ENCODE measurements at regions not wholly inside any gene's neighbourhood (a gene's known extent, or its start where the extent isn't known, plus 50 kb on each side); places are given as distances from the start of the nearest gene placed in this dataset.

GRCh38 chr13:97124915-97125809, 97.0 kb upstream of the MBNL2 start:
- TF ChIP-seq TAF1 (IDR thresholded peaks at IDR 0.05; ENCODE audit: borderline replicate concordance, low read depth, low read length), result no peak
- TF ChIP-seq POLR2A (IDR thresholded peaks at IDR 0.05; ENCODE audit: low read depth, low read length), result no peak
- no peak for TF ChIP-seq POLR2AphosphoS5 (IDR thresholded peaks at IDR 0.05; ENCODE audit: low read depth, low read length)
- DNase-seq (ENCODE audit: insufficient read length) (no peak), FAIRE-seq (peak; percentile 61)

DNA sequence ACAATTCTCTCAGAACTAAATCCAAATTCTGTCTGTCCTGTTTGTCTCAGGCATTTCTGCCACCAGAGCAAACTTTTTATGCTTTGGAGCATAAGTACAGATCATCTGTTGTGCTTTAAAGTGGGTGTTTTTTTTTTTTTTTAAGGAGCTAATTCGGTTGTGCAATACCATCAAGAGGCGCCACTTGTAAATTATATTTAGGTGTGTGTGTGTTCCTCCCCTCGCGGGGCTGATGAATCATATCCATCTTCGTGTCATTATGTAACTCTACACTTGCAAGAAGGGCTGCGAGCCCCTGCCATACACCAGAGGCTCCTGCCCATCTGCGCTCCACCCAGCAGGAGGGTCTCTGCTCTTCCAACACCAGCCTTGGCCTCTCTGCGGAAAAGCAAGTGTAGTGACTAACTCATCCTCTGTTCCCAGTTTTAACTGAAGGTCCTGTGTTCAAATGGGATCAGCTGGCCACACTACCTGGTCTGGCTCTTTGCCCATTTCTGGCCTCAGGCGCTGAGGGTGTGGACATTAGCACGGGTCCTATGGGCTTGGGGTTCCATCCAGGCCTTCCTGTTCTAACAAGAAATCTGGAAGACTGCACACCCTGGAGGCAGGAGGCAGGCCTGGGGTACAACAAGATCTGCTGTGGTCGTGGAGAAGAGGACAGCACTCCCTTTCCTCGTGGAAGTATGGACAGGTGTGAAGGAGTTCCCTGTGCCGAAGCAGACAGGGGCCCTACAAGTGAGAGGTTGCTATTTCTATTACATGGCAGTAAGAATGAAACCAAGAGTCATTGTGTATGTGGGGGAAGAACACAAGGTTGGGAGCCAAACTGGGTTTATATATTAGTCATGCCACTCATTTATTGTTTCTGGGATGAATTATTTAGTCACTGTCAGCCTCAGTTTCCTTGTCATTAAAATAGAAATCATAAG, 96.1 kb upstream of the MBNL2 start:
- FAIRE-seq, result peak; percentile 89
- DNase-seq (ENCODE audit: insufficient read length), result peak; percentile 27
- no peak for TF ChIP-seq POLR2AphosphoS5 (IDR thresholded peaks at IDR 0.05; ENCODE audit: low read depth, low read length)
- no peak for TF ChIP-seq POLR2A (IDR thresholded peaks at IDR 0.05; ENCODE audit: low read depth, low read length)
- TF ChIP-seq TAF1 (IDR thresholded peaks at IDR 0.05; ENCODE audit: borderline replicate concordance, low read depth, low read length), result no peak

- TF ChIP-seq POLR2A (IDR thresholded peaks at IDR 0.05; ENCODE audit: low read depth, low read length), result no peak
- TF ChIP-seq TAF1 (IDR thresholded peaks at IDR 0.05; ENCODE audit: borderline replicate concordance, low read depth, low read length), result no peak
- no peak for TF ChIP-seq POLR2AphosphoS5 (IDR thresholded peaks at IDR 0.05; ENCODE audit: low read depth, low read length)
- DNase-seq (ENCODE audit: insufficient read length) (no peak), FAIRE-seq (peak; percentile 21)
These were observed 94.3 kb upstream of the MBNL2 start for GRCh38 chr13:97127842-97128241.

GRCh38 chr13:97130190-97130589, 91.9 kb upstream of the MBNL2 start:
- FAIRE-seq, result no peak
- TF ChIP-seq POLR2A (IDR thresholded peaks at IDR 0.05; ENCODE audit: low read depth, low read length) (no peak), POLR2AphosphoS5 (IDR thresholded peaks at IDR 0.05; ENCODE audit: low read depth, low read length) (no peak)
- DNase-seq (ENCODE audit: insufficient read length), result no peak

DNA sequence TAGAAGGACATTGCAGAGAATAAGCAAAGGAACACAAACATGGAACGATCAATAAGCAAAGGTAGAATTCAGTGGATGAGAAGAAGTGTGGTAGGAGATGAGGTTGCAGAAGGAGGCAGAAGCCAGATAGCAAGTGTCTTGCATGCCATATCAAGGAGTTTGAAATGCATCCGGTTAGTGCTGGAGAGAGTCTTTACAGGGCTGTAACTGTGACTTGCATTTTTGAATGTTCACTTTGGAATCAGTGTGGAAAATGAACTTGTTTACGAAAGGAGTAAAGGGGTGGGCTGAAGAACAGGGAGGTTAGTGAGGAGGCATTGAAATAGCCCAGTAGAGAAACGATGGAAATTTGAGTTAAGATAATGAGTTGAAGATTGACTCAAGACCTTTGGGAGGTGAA, 90.7 kb upstream of the MBNL2 start:
- TF ChIP-seq POLR2A (IDR thresholded peaks at IDR 0.05; ENCODE audit: low read depth, low read length) (no peak), POLR2AphosphoS5 (IDR thresholded peaks at IDR 0.05; ENCODE audit: low read depth, low read length) (no peak), TAF1 (IDR thresholded peaks at IDR 0.05; ENCODE audit: borderline replicate concordance, low read depth, low read length) (no peak)
- no peak for FAIRE-seq
- no peak for DNase-seq (ENCODE audit: insufficient read length)

DNA sequence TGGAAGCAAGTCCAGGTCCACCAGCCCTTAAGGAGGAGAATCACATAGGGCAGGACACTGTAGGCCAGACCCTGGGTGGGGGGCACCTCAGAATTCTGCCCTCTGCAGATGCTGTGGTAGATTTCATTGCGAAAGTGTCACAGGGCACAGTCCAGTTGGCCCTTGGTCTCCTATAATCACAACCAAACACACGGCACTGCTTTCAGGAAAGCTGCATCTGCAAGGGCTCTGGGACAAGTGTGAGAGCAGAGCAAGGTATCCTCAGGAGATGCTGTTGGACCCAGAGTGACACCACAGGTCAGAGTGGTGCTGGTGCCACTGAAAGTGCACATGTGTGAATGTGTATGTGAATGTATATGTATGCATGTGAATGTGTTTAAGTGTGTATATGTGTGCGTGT, 88.6 kb upstream of the MBNL2 start:
- no peak for TF ChIP-seq POLR2A (IDR thresholded peaks at IDR 0.05; ENCODE audit: low read depth, low read length)
- no peak for TF ChIP-seq TAF1 (IDR thresholded peaks at IDR 0.05; ENCODE audit: borderline replicate concordance, low read depth, low read length)
- TF ChIP-seq POLR2AphosphoS5 (IDR thresholded peaks at IDR 0.05; ENCODE audit: low read depth, low read length), result no peak
- FAIRE-seq (peak; percentile 14), DNase-seq (ENCODE audit: insufficient read length) (no peak)

GRCh38 chr13:97133955-97134354, 88.2 kb upstream of the MBNL2 start:
- DNase-seq (ENCODE audit: insufficient read length), result no peak
- FAIRE-seq, result no peak
- TF ChIP-seq TAF1 (IDR thresholded peaks at IDR 0.05; ENCODE audit: borderline replicate concordance, low read depth, low read length) (no peak), POLR2AphosphoS5 (IDR thresholded peaks at IDR 0.05; ENCODE audit: low read depth, low read length) (no peak), POLR2A (IDR thresholded peaks at IDR 0.05; ENCODE audit: low read depth, low read length) (no peak)

- no peak for TF ChIP-seq TAF1 (IDR thresholded peaks at IDR 0.05; ENCODE audit: borderline replicate concordance, low read depth, low read length)
- no peak for TF ChIP-seq POLR2AphosphoS5 (IDR thresholded peaks at IDR 0.05; ENCODE audit: low read depth, low read length)
- TF ChIP-seq POLR2A (IDR thresholded peaks at IDR 0.05; ENCODE audit: low read depth, low read length), result no peak
- FAIRE-seq (no peak), DNase-seq (ENCODE audit: insufficient read length) (no peak)
These were observed 87.6 kb upstream of the MBNL2 start for GRCh38 chr13:97134364-97135095.

GRCh38 chr13:97135883-97136282, 86.2 kb upstream of the MBNL2 start:
- FAIRE-seq (no peak), DNase-seq (ENCODE audit: insufficient read length) (no peak)
- TF ChIP-seq POLR2AphosphoS5 (IDR thresholded peaks at IDR 0.05; ENCODE audit: low read depth, low read length), result no peak
- TF ChIP-seq POLR2A (IDR thresholded peaks at IDR 0.05; ENCODE audit: low read depth, low read length), result no peak
- no peak for TF ChIP-seq TAF1 (IDR thresholded peaks at IDR 0.05; ENCODE audit: borderline replicate concordance, low read depth, low read length)

DNA sequence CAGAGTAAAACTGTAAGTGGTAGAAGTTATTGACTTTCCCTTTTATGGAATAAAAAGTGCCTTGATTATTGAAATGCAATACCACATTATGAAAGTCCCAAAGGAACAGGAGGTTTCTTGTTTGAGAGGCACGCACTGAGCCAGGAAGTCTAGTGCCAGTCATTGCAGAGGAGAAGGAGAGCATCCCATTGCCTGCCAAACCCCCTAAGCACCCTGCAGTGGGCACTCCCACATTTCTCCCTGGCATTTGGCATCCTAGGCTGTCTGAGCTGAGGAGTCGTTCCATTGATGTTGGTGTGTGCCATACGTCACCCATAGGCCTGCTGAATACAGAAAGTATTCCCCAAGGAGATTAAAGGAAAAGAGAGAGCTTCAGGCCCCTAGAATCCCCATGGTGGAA, 85.7 kb upstream of the MBNL2 start:
- no peak for DNase-seq (ENCODE audit: insufficient read length)
- no peak for FAIRE-seq
- no peak for TF ChIP-seq POLR2AphosphoS5 (IDR thresholded peaks at IDR 0.05; ENCODE audit: low read depth, low read length)

GRCh38 chr13:97139691-97140090, 82.4 kb upstream of the MBNL2 start:
- FAIRE-seq (no peak), DNase-seq (ENCODE audit: insufficient read length) (no peak)
- TF ChIP-seq TAF1 (IDR thresholded peaks at IDR 0.05; ENCODE audit: borderline replicate concordance, low read depth, low read length) (no peak), POLR2AphosphoS5 (IDR thresholded peaks at IDR 0.05; ENCODE audit: low read depth, low read length) (no peak)

Measured in GM12892 (cell line).